HCT116 (cell line): ENCODE measurements at regions not wholly inside any gene's neighbourhood (a gene's known extent, or its start where the extent isn't known, plus 50 kb on each side); places are given as distances from the start of the nearest gene placed in this dataset.

Experiments used
- ATAC-seq: fragments of 200-7000 bp; cut with Tn5 transposase; 2 replicates; pipeline ENCODE4 v1.9.1; 2020; ENCODE audit warnings: mild to moderate bottlenecking, moderate library complexity
- BruUV-seq: library from RNA; stranded (reverse); fragments of 400-500 nt; replicated peaks from 2 replicates; lab custom pipeline; 2021; lab: Mats Ljungman, UMichigan
- CTCF ChIA-PET: fragments of 300-600 bp; sonication (Branson Sonifier 250); formaldehyde crosslinking; loops from one replicate; lab custom pipeline; 2021; ENCODE audit warnings: antibody characterized with exemption; lab: Charles Lee
- POLR2A ChIA-PET: fragments of 300-600, 350-600 bp; sonication (Branson Sonifier 250); formaldehyde crosslinking; loops from one replicate; lab custom pipeline; 2021; ENCODE audit warnings: antibody characterized with exemption; lab: Charles Lee
- RAD21 ChIA-PET, 2 experiments: fragments of 300-600 bp; sonication (Branson Sonifier 250); formaldehyde crosslinking; loops; one replicate each; lab custom pipeline; 2023; ENCODE audit warnings: low total read pairs in 2 of 2; ENCODE audit not compliant: uncharacterized antibody in 2 of 2, unreplicated experiment in 2 of 2, low non-redundant PET in 1 of 2; lab: Charles Lee
- DNase-seq: peaks from one replicate; pipeline ENCODE4 v3.0.0-alpha.2; 2010; ENCODE audit warnings: low read depth, low spot score
- H2AFZ ChIP-seq: fragments of 200-600 bp; shearing (Covaris generic), sonication (generic); 2 replicates; pipeline ENCODE4 v1.6.1; 2017; ENCODE audit warnings: low read depth, mixed run types, mixed read lengths, antibody characterized with exemption, low read length; ENCODE audit not compliant: poor library complexity, severe bottlenecking
- H3K27ac ChIP-seq: 2 replicates; pipeline ENCODE4 v1.5.1; 2012; ENCODE audit warnings: low read depth, low read length
- H3K27me3 ChIP-seq: fragments of 200-600 bp; sonication (generic); 2 replicates; pipeline ENCODE4 v1.6.1; 2016; ENCODE audit warnings: mixed run types, low read length, mixed read lengths; ENCODE audit not compliant: insufficient read depth
- H3K36me3 ChIP-seq, 2 experiments: fragments of 200-500 bp in 1 of 2; fragments of 200-600 bp in 1 of 2; sonication (Bioruptor generic) in 1 of 2; sonication (generic) in 1 of 2; 2 replicates each; pipeline versions ENCODE4 v1.5.1 to v1.6.1; 2014 to 2016; ENCODE audit warnings: low read length in 2 of 2, inconsistent platforms in 1 of 2, mixed read lengths in 1 of 2, mixed run types in 1 of 2; ENCODE audit not compliant: insufficient read depth in 2 of 2, control insufficient read depth in 1 of 2
- H3K4me1 ChIP-seq, 2 experiments: fragments of 200-600 bp in 1 of 2; sonication (generic) in 1 of 2; 2 replicates each; pipeline versions ENCODE4 v1.5.1 to v1.6.1; 2012 to 2017; ENCODE audit warnings: low read length in 2 of 2, inconsistent platforms in 1 of 2, mild to moderate bottlenecking in 1 of 2, mixed read lengths in 1 of 2, mixed run types in 1 of 2, moderate library complexity in 1 of 2; ENCODE audit not compliant: insufficient read depth in 2 of 2, control insufficient read depth in 1 of 2
- H3K4me2 ChIP-seq: fragments of 200-600 bp; sonication (generic); 2 replicates; pipeline ENCODE4 v1.6.1; 2017; ENCODE audit warnings: mixed run types, low read length, mixed read lengths
- H3K4me3 ChIP-seq, 2 experiments: fragments of 200-600 bp in 1 of 2; sonication (generic) in 1 of 2; replicated peaks in 1 of 2; 2 replicates each; pipeline ENCODE4 v1.5.1; 2011 to 2016; ENCODE audit warnings: low read length in 2 of 2, control low read depth in 1 of 2, low read depth in 1 of 2, mild to moderate bottlenecking in 1 of 2, mixed read lengths in 1 of 2, mixed run types in 1 of 2
- H3K79me2 ChIP-seq: fragments of 200-600 bp; sonication (generic); 2 replicates; pipeline ENCODE4 v1.6.1; 2017; ENCODE audit warnings: mild to moderate bottlenecking, mixed run types, low read length, moderate library complexity, mixed read lengths; ENCODE audit not compliant: insufficient read depth
- H3K9ac ChIP-seq: fragments of 200-600 bp; sonication (generic); 2 replicates; pipeline ENCODE4 v1.6.1; 2016; ENCODE audit warnings: low read length, mixed read lengths
- H3K9me2 ChIP-seq: fragments of 200-600 bp; sonication (generic), shearing (Covaris generic); 2 replicates; pipeline ENCODE4 v1.6.1; 2017; ENCODE audit warnings: mixed run types, mild to moderate bottlenecking, moderate library complexity; ENCODE audit not compliant: insufficient read depth
- H3K9me3 ChIP-seq, 2 experiments: fragments of 200-500 bp in 1 of 2; fragments of 200-600 bp in 1 of 2; sonication (Bioruptor generic) in 1 of 2; sonication (generic) in 1 of 2; 2 replicates each; pipeline ENCODE4 v1.6.1; 2014 to 2017; ENCODE audit warnings: low read length in 2 of 2, mixed read lengths in 2 of 2, inconsistent platforms in 1 of 2, low read depth in 1 of 2, mild to moderate bottlenecking in 1 of 2, mixed run types in 1 of 2, moderate library complexity in 1 of 2; ENCODE audit not compliant: control insufficient read depth in 1 of 2, insufficient read depth in 1 of 2
- H4K20me1 ChIP-seq: fragments of 200-600 bp; sonication (generic), shearing (Covaris generic); 2 replicates; pipeline ENCODE4 v1.6.1; 2017; ENCODE audit warnings: mixed run types, mild to moderate bottlenecking, moderate library complexity; ENCODE audit not compliant: insufficient read depth
- CBX3 ChIP-seq: IDR thresholded peaks from 2 replicates; pipeline ENCODE4 v1.6.1; 2012; ENCODE audit warnings: low read depth
- CEBPB ChIP-seq: IDR thresholded peaks from 2 replicates; pipeline ENCODE4 v1.6.1; 2012; ENCODE audit warnings: low read depth
- CTCF ChIP-seq, 3 experiments: fragments of 200-600 bp in 1 of 3; sonication (generic) in 1 of 3; IDR thresholded peaks in 2 of 3; conservative IDR thresholded peaks in 1 of 3; 2 replicates each; pipeline ENCODE4 v1.5.1; 2012 to 2017; ENCODE audit warnings: low read depth in 2 of 3, low read length in 2 of 3, antibody characterized with exemption in 1 of 3, borderline replicate concordance in 1 of 3, control low read depth in 1 of 3, mild to moderate bottlenecking in 1 of 3, mixed read lengths in 1 of 3, mixed run types in 1 of 3, moderate library complexity in 1 of 3; ENCODE audit not compliant: insufficient read depth in 1 of 3
- EGR1 ChIP-seq: IDR thresholded peaks from 2 replicates; pipeline ENCODE4 v1.6.1; 2012; ENCODE audit warnings: low read depth
- ELF1 ChIP-seq: IDR thresholded peaks from 2 replicates; pipeline ENCODE4 v1.6.1; 2012; ENCODE audit warnings: low read depth, borderline replicate concordance
- EZH2 ChIP-seq: fragments of 200-600 bp; sonication (generic); IDR thresholded peaks from 2 replicates; pipeline ENCODE4 v1.6.1; 2017; ENCODE audit warnings: antibody characterized with exemption, mixed run types
- FOSL1 ChIP-seq: IDR thresholded peaks from 2 replicates; pipeline ENCODE4 v1.6.1; 2012; ENCODE audit warnings: low read depth
- JUND ChIP-seq: IDR thresholded peaks from 2 replicates; pipeline ENCODE4 v1.6.1; 2012
- MAX ChIP-seq: IDR thresholded peaks from 2 replicates; pipeline ENCODE4 v1.6.1; 2012
- POLR2A ChIP-seq: IDR thresholded peaks from 2 replicates; pipeline ENCODE4 v1.7.0; 2011; ENCODE audit warnings: borderline replicate concordance; ENCODE audit not compliant: insufficient read depth, insufficient read length; ENCODE audit errors: extremely low read depth
- POLR2AphosphoS5 ChIP-seq: IDR thresholded peaks from 2 replicates; pipeline ENCODE4 v1.6.1; 2011; ENCODE audit warnings: mild to moderate bottlenecking, low read depth, low read length, moderate library complexity
- RAD21 ChIP-seq: IDR thresholded peaks from 2 replicates; pipeline ENCODE4 v1.6.1; 2012; ENCODE audit warnings: low read depth, mild to moderate bottlenecking
- REST ChIP-seq: IDR thresholded peaks from 2 replicates; pipeline ENCODE4 v1.6.1; 2012; ENCODE audit warnings: low read depth
- TCF7L2 ChIP-seq: IDR thresholded peaks from 2 replicates; pipeline ENCODE4 v1.7.0; 2011; ENCODE audit warnings: borderline replicate concordance, inconsistent platforms; ENCODE audit not compliant: insufficient read depth, insufficient read length; ENCODE audit errors: extremely low read depth
- ZBTB33 ChIP-seq: IDR thresholded peaks from 2 replicates; pipeline ENCODE4 v1.6.1; 2011; ENCODE audit warnings: mild to moderate bottlenecking, low read length, moderate library complexity; ENCODE audit not compliant: insufficient replicate concordance; ENCODE audit errors: extremely low read depth
- ZFX ChIP-seq: fragments of 450-650 bp; IDR thresholded peaks from 2 replicates; pipeline ENCODE4 v1.6.1; 2017
- ZNF274 ChIP-seq: fragments of 200-500 bp; sonication (Bioruptor generic); IDR thresholded peaks from 2 replicates; pipeline ENCODE4 v1.6.1; 2014; ENCODE audit warnings: mild to moderate bottlenecking, low read depth, low read length, inconsistent platforms
- intact Hi-C: fragments of 100-400 bp; cut with micrococcal nuclease; formaldehyde crosslinking; loops from 2 replicates; pipeline ENCODE4 v1.10.0; 2022

- no peak for TF ChIP-seq TCF7L2
- TF ChIP-seq EGR1, result no peak
- TF ChIP-seq JUND, result no peak
- TF ChIP-seq EZH2, result no peak
- no peak for TF ChIP-seq ZNF274
Measured at GRCh38 chrX:121169099-121170035, 122.0 kb downstream of the GLUD2 start (continued).

GRCh38 chrX:121172703-121173102, 125.3 kb downstream of the GLUD2 start:
- Histone ChIP-seq H3K27ac (no peak overlapping the region), H3K9ac (no peak overlapping the region), H3K4me3 (no peak overlapping the region), H3K4me2 (no peak overlapping the region), H4K20me1 (no peaks in the 10 kb centered on the region), H3K9me2 (no peaks in the 10 kb centered on the region), H2AFZ (no peak overlapping the region), H3K36me3 (no peaks in the 10 kb centered on the region), H3K79me2 (no peaks in the 10 kb centered on the region), H3K9me3 (no peaks in the 10 kb centered on the region), H3K4me1 (no peaks in the 10 kb centered on the region), H3K27me3 (no peaks in the 10 kb centered on the region)
- ATAC-seq, result no peak
- ChIA-PET POLR2A (no interaction called here), CTCF (no interaction called here), RAD21 (no interaction called here)
- no peak for DNase-seq
- BruUV-seq, result no TSS peak
- intact Hi-C loops, result no loop called here
- TF ChIP-seq POLR2A (no peak), ZFX (no peak), JUND (no peak), RAD21 (no peak), ZBTB33 (no peak), CTCF (IDR thresholded peaks at IDR 0.05 in 2 of 3, conservative IDR thresholded peaks at IDR 0.05 in 1 of 3; ENCODE audit: borderline replicate concordance in 1 of 3, insufficient read depth in 1 of 3, low read depth in 2 of 3, low read length in 2 of 3) (no peak), POLR2AphosphoS5 (no peak), CEBPB (no peak), TCF7L2 (no peak), MAX (no peak), ELF1 (no peak), FOSL1 (no peak), CBX3 (no peak), REST (no peak), EGR1 (no peak)
